A673 (cell line): ENCODE measurements at regions not wholly inside any gene's neighbourhood (a gene's known extent, or its start where the extent isn't known, plus 50 kb on each side); places are given as distances from the start of the nearest gene placed in this dataset.

Source experiments
- BruUV-seq: library from RNA; stranded (reverse); fragments of 400-500 nt; replicated peaks from 2 replicates; lab custom pipeline; 2021; lab: Mats Ljungman, UMichigan
- CTCF ChIA-PET: fragments of 300-600 bp; sonication (Branson Sonifier 250); formaldehyde crosslinking; loops from one replicate; lab custom pipeline; 2022; ENCODE audit warnings: antibody characterized with exemption; lab: Charles Lee
- POLR2A ChIA-PET: fragments of 300-600 bp; sonication (Branson Sonifier 250); formaldehyde crosslinking; loops from one replicate; lab custom pipeline; 2022; ENCODE audit warnings: antibody characterized with exemption; ENCODE audit not compliant: low non-redundant PET; lab: Charles Lee
- DNase-seq: peaks from one replicate; pipeline ENCODE4 v3.0.0-alpha.2; 2015; ENCODE audit warnings: low spot score
- H3K27ac ChIP-seq: fragments of 200-600 bp; sonication (generic); 2 replicates; pipeline ENCODE4 v1.5.1; 2016; ENCODE audit warnings: mixed run types, low read depth, mild to moderate bottlenecking, mixed read lengths, antibody characterized with exemption, low read length; ENCODE audit not compliant: poor library complexity, severe bottlenecking
- H3K27me3 ChIP-seq: fragments of 200-600 bp; sonication (generic); replicated peaks from 2 replicates; pipeline ENCODE4 v1.6.1; 2017; ENCODE audit warnings: mixed run types, low read depth, mild to moderate bottlenecking, mixed read lengths, antibody characterized with exemption, low read length; ENCODE audit not compliant: insufficient read depth, poor library complexity
- H3K36me3 ChIP-seq: fragments of 200-600 bp; sonication (generic); 2 replicates; pipeline ENCODE4 v1.6.1; 2016; ENCODE audit warnings: mixed run types, mild to moderate bottlenecking, mixed read lengths, antibody characterized with exemption, low read length; ENCODE audit not compliant: insufficient read depth, poor library complexity, severe bottlenecking
- H3K4me1 ChIP-seq: fragments of 200-600 bp; sonication (generic); 2 replicates; pipeline ENCODE4 v1.6.1; 2017; ENCODE audit warnings: mixed run types, mild to moderate bottlenecking, mixed read lengths, antibody characterized with exemption, low read length; ENCODE audit not compliant: insufficient read depth, poor library complexity, severe bottlenecking
- H3K4me3 ChIP-seq: fragments of 200-600 bp; sonication (generic); 2 replicates; pipeline ENCODE4 v1.5.1; 2016; ENCODE audit warnings: low read depth, mixed run types, mild to moderate bottlenecking, mixed read lengths, low read length; ENCODE audit not compliant: poor library complexity, severe bottlenecking
- H3K9me3 ChIP-seq: fragments of 200-600 bp; sonication (generic); 2 replicates; pipeline ENCODE4 v1.6.1; 2016; ENCODE audit warnings: mixed run types, low read depth, mild to moderate bottlenecking, mixed read lengths, antibody characterized with exemption, low read length; ENCODE audit not compliant: poor library complexity, severe bottlenecking
- EZH2 ChIP-seq: fragments of 200-600 bp; sonication (generic); IDR thresholded peaks from 2 replicates; pipeline ENCODE4 v1.6.1; 2017; ENCODE audit warnings: borderline replicate concordance, low read depth, mild to moderate bottlenecking, mixed read lengths, antibody characterized with exemption, low read length; ENCODE audit not compliant: poor library complexity, severe bottlenecking
- intact Hi-C: fragments of 100-400 bp; cut with micrococcal nuclease; formaldehyde crosslinking; loops from one replicate; pipeline ENCODE4 v1.10.0; 2022; ENCODE audit not compliant: unreplicated experiment
- TF ChIP-seq, protein P1 (sequence below): fragments of 300-800, 200-600 bp; sonication (generic); conservative IDR thresholded peaks from 2 replicates; pipeline ENCODE4 v1.5.1; 2017; ENCODE audit warnings: low read depth, mild to moderate bottlenecking, antibody characterized with exemption, low read length, moderate library complexity, mixed read lengths

GRCh38 chr7:81624021-81624592 lies 145.7 kb downstream of the HGF start:
- ChIA-PET POLR2A (no interaction called here), CTCF (no interaction called here)
- Histone ChIP-seq H3K4me3 (no peak overlapping the region), H3K4me1 (peaks cover 8% of the 10 kb centered on the region), H3K36me3 (no peaks in the 10 kb centered on the region), H3K27ac (no peak overlapping the region), H3K9me3 (no peaks in the 10 kb centered on the region), H3K27me3 (no peaks in the 10 kb centered on the region)
- no peak for TF ChIP-seq EZH2
- TF ChIP-seq, protein P1, sequence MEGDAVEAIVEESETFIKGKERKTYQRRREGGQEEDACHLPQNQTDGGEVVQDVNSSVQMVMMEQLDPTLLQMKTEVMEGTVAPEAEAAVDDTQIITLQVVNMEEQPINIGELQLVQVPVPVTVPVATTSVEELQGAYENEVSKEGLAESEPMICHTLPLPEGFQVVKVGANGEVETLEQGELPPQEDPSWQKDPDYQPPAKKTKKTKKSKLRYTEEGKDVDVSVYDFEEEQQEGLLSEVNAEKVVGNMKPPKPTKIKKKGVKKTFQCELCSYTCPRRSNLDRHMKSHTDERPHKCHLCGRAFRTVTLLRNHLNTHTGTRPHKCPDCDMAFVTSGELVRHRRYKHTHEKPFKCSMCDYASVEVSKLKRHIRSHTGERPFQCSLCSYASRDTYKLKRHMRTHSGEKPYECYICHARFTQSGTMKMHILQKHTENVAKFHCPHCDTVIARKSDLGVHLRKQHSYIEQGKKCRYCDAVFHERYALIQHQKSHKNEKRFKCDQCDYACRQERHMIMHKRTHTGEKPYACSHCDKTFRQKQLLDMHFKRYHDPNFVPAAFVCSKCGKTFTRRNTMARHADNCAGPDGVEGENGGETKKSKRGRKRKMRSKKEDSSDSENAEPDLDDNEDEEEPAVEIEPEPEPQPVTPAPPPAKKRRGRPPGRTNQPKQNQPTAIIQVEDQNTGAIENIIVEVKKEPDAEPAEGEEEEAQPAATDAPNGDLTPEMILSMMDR: no peak
- no peak for DNase-seq
- intact Hi-C loops: no loop called here
- BruUV-seq: no TSS peak

DNA sequence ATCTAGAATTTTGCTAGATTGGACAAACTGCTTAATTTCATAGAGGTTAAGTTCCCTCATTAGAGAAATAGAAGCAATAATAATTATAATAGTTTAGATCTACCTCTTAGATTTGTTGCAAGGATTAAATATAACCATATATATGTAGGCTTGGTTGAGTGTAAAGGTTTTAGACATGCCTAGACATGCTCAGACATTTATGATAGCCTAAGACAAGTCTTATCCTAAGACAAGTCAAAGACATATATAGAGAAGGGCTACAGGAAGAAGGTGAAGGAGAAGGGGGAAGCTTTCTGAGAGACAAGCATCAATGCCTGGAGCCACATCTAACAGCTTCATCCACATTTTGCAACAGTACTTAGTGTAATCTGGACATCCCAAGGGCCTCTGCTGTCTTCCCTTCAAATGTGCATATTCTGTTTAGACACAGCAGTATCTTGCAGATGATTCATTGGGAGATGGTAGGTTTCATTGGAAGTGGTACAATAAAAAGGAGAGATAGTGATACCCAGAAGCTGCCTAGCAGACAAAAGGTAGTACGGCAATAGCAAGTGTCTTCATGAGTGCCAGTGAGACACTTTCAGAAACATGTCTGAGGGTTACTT lies 146.5 kb downstream of the HGF start:
- Histone ChIP-seq H3K9me3 (no peaks in the 10 kb centered on the region), H3K36me3 (no peaks in the 10 kb centered on the region), H3K27ac (no peak overlapping the region), H3K27me3 (no peaks in the 10 kb centered on the region), H3K4me3 (no peak overlapping the region), H3K4me1 (peaks cover 8% of the 10 kb centered on the region)
- TF ChIP-seq, protein P1: no peak
- no peak for TF ChIP-seq EZH2
- intact Hi-C loops: no loop called here
- no TSS peak for BruUV-seq
- CTCF ChIA-PET: no interaction called here
- POLR2A ChIA-PET: no interaction called here
- DNase-seq: no peak

DNA sequence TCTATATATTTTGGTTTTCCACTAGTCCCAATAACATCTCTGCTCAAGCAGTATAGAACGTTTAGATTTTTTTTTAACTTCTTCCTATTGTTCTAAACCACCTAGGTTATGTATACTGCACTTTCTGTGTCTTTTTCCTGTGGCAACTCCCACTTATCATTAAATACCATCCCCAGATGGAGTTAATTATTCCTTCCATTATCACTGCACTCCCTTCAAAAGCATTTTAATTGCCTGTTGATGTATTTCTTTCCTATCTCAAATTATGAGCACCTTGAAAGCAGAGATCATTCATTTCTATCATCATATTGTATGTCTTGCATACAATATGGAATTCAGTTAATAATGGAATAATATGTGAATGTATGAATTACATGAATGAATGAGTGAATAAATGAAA lies 148.0 kb downstream of the HGF start:
- Histone ChIP-seq H3K27ac (no peak overlapping the region), H3K36me3 (no peaks in the 10 kb centered on the region), H3K9me3 (no peaks in the 10 kb centered on the region), H3K27me3 (no peaks in the 10 kb centered on the region), H3K4me3 (no peak overlapping the region), H3K4me1 (peaks cover 8% of the 10 kb centered on the region)
- POLR2A ChIA-PET: no interaction called here
- no TSS peak for BruUV-seq
- DNase-seq: no peak
- CTCF ChIA-PET: no interaction called here
- TF ChIP-seq, protein P1: no peak
- no peak for TF ChIP-seq EZH2
- intact Hi-C loops: no loop called here
